HEK293T (cell line): ENCODE measurements at regions not wholly inside any gene's neighbourhood (a gene's known extent, or its start where the extent isn't known, plus 50 kb on each side); places are given as distances from the start of the nearest gene placed in this dataset.

ENCODE experiments used
- CTCF ChIA-PET: fragments of 350-600 bp; formaldehyde crosslinking; extraction: SDS; loops from one replicate; lab custom pipeline; 2021; ENCODE audit warnings: antibody characterized with exemption, inconsistent platforms; lab: Yijun Ruan, JAX
- POLR2A ChIA-PET: fragments of 350-600 bp; formaldehyde crosslinking; extraction: SDS; loops from one replicate; lab custom pipeline; 2020; ENCODE audit warnings: antibody characterized with exemption, inconsistent platforms; lab: Yijun Ruan, JAX
- DNase-seq: peaks from one replicate; pipeline ENCODE4 v3.0.0; 2012; ENCODE audit warnings: mixed read lengths; ENCODE audit errors: extremely low spot score
- ARNT ChIP-seq: fragments of 450-650 bp; IDR thresholded peaks from 2 replicates; pipeline ENCODE4 v1.6.1; 2017; ENCODE audit warnings: mild to moderate bottlenecking
- BHLHE40 ChIP-seq: fragments of 450-650 bp; IDR thresholded peaks from 2 replicates; pipeline ENCODE4 v1.6.1; 2016; ENCODE audit warnings: mild to moderate bottlenecking, moderate library complexity, borderline replicate concordance
- CTBP1 ChIP-seq: fragments of 450-650 bp; IDR thresholded peaks from 2 replicates; pipeline ENCODE4 v1.6.1; 2016; ENCODE audit warnings: borderline replicate concordance
- ELF4 ChIP-seq: fragments of 450-650 bp; IDR thresholded peaks from 2 replicates; pipeline ENCODE4 v1.6.1; 2017; ENCODE audit warnings: antibody characterized with exemption
- FOXA1 ChIP-seq: fragments of 450-650 bp; IDR thresholded peaks from 2 replicates; pipeline ENCODE4 v1.6.1; 2016; ENCODE audit warnings: mild to moderate bottlenecking
- FOXK2 ChIP-seq: fragments of 450-650 bp; IDR thresholded peaks from 2 replicates; pipeline ENCODE4 v1.6.1; 2016; ENCODE audit warnings: mild to moderate bottlenecking
- FOXM1 ChIP-seq: fragments of 450-650 bp; IDR thresholded peaks from 2 replicates; pipeline ENCODE4 v1.6.1; 2017; ENCODE audit warnings: mild to moderate bottlenecking, borderline replicate concordance
- HDGF ChIP-seq: fragments of 450-650 bp; IDR thresholded peaks from 2 replicates; pipeline ENCODE4 v1.6.1; 2017; ENCODE audit warnings: antibody characterized with exemption, borderline replicate concordance
- L3MBTL2 ChIP-seq: fragments of 450-650 bp; conservative IDR thresholded peaks from 2 replicates; pipeline ENCODE4 v1.6.1; 2016; ENCODE audit warnings: mild to moderate bottlenecking
- LEF1 ChIP-seq: fragments of 450-650 bp; IDR thresholded peaks from 2 replicates; pipeline ENCODE4 v1.6.1; 2017; ENCODE audit warnings: mild to moderate bottlenecking, borderline replicate concordance
- NFRKB ChIP-seq: fragments of 450-650 bp; IDR thresholded peaks from 2 replicates; pipeline ENCODE4 v1.6.1; 2016; ENCODE audit warnings: mild to moderate bottlenecking, moderate library complexity
- SP1 ChIP-seq: fragments of 450-650 bp; IDR thresholded peaks from 2 replicates; pipeline ENCODE4 v1.6.1; 2017
- SUZ12 ChIP-seq: fragments of 450-650 bp; IDR thresholded peaks from 2 replicates; pipeline ENCODE4 v1.6.1; 2016; ENCODE audit warnings: mild to moderate bottlenecking
- TARDBP ChIP-seq: fragments of 450-650 bp; IDR thresholded peaks from 2 replicates; pipeline ENCODE4 v1.6.1; 2016
- ZNF384 ChIP-seq: fragments of 450-650 bp; IDR thresholded peaks from 2 replicates; pipeline ENCODE4 v1.6.1; 2016
- TF ChIP-seq, protein P1 (sequence below): fragments of 450-650 bp; IDR thresholded peaks from 2 replicates; pipeline ENCODE4 v1.6.1; 2016

GRCh38 chr6:113539623-113540022 is 317.5 kb upstream of the MARCKS start:
- no peak for DNase-seq
- ChIA-PET POLR2A (no interaction called here), CTCF (no interaction called here)
- TF ChIP-seq FOXK2: no peak
- TF ChIP-seq ELF4: no peak
- no peak for TF ChIP-seq HDGF
- TF ChIP-seq SP1: no peak
- no peak for TF ChIP-seq SUZ12
- no peak for TF ChIP-seq NFRKB

DNA sequence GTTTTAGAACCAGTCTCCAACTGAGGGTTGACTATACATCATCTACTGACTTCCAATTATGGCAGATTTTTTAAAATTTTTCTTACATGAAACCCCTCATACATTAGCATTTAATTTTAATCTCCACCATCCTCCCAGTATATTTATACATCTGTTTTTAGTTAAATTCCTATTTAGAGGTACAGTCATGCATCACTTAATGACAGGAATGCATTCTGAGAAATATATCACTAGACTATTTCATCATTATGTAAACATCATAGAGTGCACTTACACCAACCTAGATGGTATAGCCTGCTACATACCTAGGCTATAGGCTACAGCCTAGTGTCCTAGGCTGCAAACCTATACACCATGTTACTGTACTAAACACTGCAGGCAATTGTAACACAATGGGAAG is 316.7 kb upstream of the MARCKS start:
- TF ChIP-seq CTBP1 (no peak), L3MBTL2 (no peak), TARDBP (no peak), ELF4 (no peak)
- ChIA-PET CTCF (no interaction called here), POLR2A (no interaction called here)
- DNase-seq: no peak

DNA sequence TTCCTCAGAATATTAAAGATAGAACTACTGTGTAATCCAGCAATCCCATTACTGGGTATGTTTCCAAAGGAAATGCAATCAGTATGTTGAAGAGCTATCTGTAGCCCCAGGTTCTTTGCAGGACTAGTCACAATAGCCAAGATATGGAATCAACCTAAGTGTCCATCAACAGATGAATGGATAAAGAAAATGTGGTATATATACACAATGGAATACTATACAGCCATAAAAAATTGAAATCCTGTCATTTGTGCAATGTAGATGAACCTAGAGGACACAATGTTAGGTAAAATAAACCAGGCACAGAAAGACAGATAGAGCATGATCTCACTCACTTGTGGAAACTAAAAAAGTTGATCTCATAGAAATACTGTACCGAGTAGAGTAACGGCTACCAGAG is 306.0 kb upstream of the MARCKS start:
- DNase-seq: no peak
- CTCF ChIA-PET: no interaction called here
- POLR2A ChIA-PET: no interaction called here
- no peak for TF ChIP-seq ARNT
- TF ChIP-seq ELF4: no peak
- TF ChIP-seq SUZ12: no peak
- TF ChIP-seq, protein P1, sequence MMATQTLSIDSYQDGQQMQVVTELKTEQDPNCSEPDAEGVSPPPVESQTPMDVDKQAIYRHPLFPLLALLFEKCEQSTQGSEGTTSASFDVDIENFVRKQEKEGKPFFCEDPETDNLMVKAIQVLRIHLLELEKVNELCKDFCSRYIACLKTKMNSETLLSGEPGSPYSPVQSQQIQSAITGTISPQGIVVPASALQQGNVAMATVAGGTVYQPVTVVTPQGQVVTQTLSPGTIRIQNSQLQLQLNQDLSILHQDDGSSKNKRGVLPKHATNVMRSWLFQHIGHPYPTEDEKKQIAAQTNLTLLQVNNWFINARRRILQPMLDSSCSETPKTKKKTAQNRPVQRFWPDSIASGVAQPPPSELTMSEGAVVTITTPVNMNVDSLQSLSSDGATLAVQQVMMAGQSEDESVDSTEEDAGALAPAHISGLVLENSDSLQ: no peak
- no peak for TF ChIP-seq FOXM1
- TF ChIP-seq FOXA1: no peak

DNA sequence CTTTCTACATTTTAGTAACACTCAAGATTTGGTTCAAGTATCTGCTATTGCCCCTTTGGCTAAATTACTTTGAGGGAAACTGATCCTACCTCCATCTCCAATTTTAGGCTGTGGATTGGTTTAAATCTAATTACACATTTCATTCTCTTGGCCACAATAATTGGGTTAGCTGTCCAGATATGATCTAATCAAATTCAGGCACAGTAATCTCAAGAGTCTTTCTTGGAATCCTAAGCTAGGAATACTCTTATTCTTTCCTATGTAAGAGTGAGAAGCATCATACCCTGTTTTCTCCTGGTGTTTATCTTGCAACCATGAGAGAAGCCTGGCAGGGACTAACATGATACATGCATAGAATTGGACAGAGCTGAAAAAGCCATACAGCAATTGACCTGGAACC is 300.4 kb upstream of the MARCKS start:
- no peak for DNase-seq
- CTCF ChIA-PET: no interaction called here
- POLR2A ChIA-PET: no interaction called here
- TF ChIP-seq FOXA1 (no peak), SP1 (no peak), CTBP1 (no peak), FOXK2 (no peak), BHLHE40 (no peak), ARNT (no peak), ZNF384 (no peak)

DNA sequence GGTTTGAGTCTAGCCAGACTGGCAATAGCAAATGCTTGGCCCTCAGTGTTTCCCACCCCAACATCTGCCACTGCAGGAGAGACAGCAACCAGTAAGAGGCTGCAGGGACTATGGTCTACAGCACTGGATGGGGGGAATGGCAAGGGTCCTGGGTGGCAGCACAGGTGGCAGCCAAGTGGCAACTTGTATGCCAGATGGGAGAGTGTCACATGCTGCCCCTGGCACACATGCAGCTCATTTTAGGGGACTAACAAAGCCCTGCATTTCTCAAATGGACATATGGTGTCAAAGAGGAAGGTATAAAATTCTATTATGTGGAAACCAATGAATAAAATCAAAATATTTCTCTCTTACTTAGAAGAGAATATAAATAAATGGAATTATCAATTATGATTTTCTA is 298.7 kb upstream of the MARCKS start:
- no peak for TF ChIP-seq ARNT
- TF ChIP-seq FOXK2: no peak
- CTCF ChIA-PET: no interaction called here
- POLR2A ChIA-PET: no interaction called here
- DNase-seq: no peak

DNA sequence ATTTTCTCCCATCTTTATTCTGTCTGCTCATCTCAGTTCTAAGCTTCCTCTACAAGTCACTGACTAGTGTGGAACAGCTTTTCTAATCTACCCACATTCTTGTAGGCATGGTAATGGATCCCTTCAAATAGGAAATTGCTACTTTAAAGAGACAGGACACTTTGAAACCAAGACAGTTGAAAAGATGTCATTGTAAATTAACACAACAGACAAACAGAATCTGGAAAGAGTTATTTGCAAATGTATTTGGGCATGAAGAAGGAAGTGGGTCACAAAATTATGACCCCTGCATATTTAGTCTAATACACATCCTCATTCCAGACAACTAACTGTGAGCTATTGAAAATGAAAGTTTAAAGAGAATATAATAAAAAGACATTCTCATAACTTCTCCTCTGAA is 298.2 kb upstream of the MARCKS start:
- TF ChIP-seq FOXM1 (no peak), TARDBP (no peak), NFRKB (no peak), HDGF (no peak), CTBP1 (no peak), ZNF384 (no peak), FOXA1 (no peak), ARNT (no peak), BHLHE40 (no peak), SUZ12 (no peak), ELF4 (no peak), FOXK2 (no peak), L3MBTL2 (no peak), LEF1 (no peak), SP1 (no peak)
- TF ChIP-seq, protein P1: no peak
- DNase-seq: no peak
- CTCF ChIA-PET: no interaction called here
- POLR2A ChIA-PET: no interaction called here

GRCh38 chr6:113560376-113560775 is 296.8 kb upstream of the MARCKS start:
- POLR2A ChIA-PET: no interaction called here
- TF ChIP-seq FOXM1 (no peak), FOXA1 (no peak), ARNT (no peak), TARDBP (no peak), SP1 (no peak), ELF4 (no peak), HDGF (no peak), CTBP1 (no peak), NFRKB (no peak), BHLHE40 (no peak), FOXK2 (no peak), L3MBTL2 (no peak), SUZ12 (no peak)
- TF ChIP-seq, protein P1: no peak
- CTCF ChIA-PET: no interaction called here
- no peak for DNase-seq

- POLR2A ChIA-PET: no interaction called here
These were observed 296.2 kb upstream of the MARCKS start for GRCh38 chr6:113560908-113561307.

More at GRCh38 chr6:113560908-113561307, 296.2 kb upstream of the MARCKS start:
- CTCF ChIA-PET: no interaction called here
- no peak for DNase-seq
- TF ChIP-seq, protein P1: no peak
- TF ChIP-seq BHLHE40 (no peak), SP1 (no peak), FOXM1 (no peak), SUZ12 (no peak), ARNT (no peak), FOXA1 (no peak), NFRKB (no peak), ZNF384 (no peak), LEF1 (no peak), CTBP1 (no peak), FOXK2 (no peak), TARDBP (no peak)
